GM19240 (cell line): ENCODE measurements at regions not wholly inside any gene's neighbourhood (a gene's known extent, or its start where the extent isn't known, plus 50 kb on each side); places are given as distances from the start of the nearest gene placed in this dataset.

Experiments used
- DNase-seq: peaks from one replicate; pipeline ENCODE4 v3.0.0; 2011; ENCODE audit warnings: low spot score; ENCODE audit not compliant: insufficient read length

GRCh38 chrX:98523521-98523920, 1639.8 kb downstream of the RPA4 start:
- DNase-seq = no peak

- DNase-seq = no peak
Measured at GRCh38 chrX:98548519-98548918, 1664.8 kb downstream of the RPA4 start.

- DNase-seq = no peak
Measured at GRCh38 chrX:98568795-98569194, 1685.1 kb downstream of the RPA4 start.

GRCh38 chrX:98605941-98606340, 1722.2 kb downstream of the RPA4 start:
- no peak for DNase-seq

- no peak for DNase-seq
Measured at GRCh38 chrX:98607739-98608138, 1724.0 kb downstream of the RPA4 start.

GRCh38 chrX:98627645-98628044, 1743.9 kb downstream of the RPA4 start:
- DNase-seq = no peak

GRCh38 chrX:98637451-98637850, 1753.7 kb downstream of the RPA4 start:
- no peak for DNase-seq

- DNase-seq = no peak
Measured at GRCh38 chrX:98646351-98646750, 1762.6 kb downstream of the RPA4 start.

- DNase-seq = no peak
Measured at GRCh38 chrX:98654565-98654964, 1755.5 kb downstream of the PCDH19 start.
